Erythroblast (primary cell): ENCODE measurements at regions not wholly inside any gene's neighbourhood (a gene's known extent, or its start where the extent isn't known, plus 50 kb on each side); places are given as distances from the start of the nearest gene placed in this dataset.
A peak's percentile ranks its signal among the peaks of the same experiment; 100 is the strongest.

Experiments
- DNase-seq, 2 experiments: peaks; one replicate each; lab custom pipeline; 2025; lab: John Stamatoyannopoulos, UW
- GATA1 ChIP-seq: IDR thresholded peaks from 2 replicates; pipeline ENCODE4 v1.6.1; 2011; ENCODE audit warnings: low read depth, mild to moderate bottlenecking, control low read depth, low read length, moderate library complexity
- POLR2A ChIP-seq: IDR thresholded peaks from 2 replicates; pipeline ENCODE4 v1.6.1; 2011; ENCODE audit warnings: mild to moderate bottlenecking, low read length

GRCh38 chr11:86193297-86194095, 51.1 kb upstream of the EED start:
- DNase-seq = peak; percentile 87 to 91
- TF ChIP-seq GATA1 (no peak), POLR2A (no peak)

DNA sequence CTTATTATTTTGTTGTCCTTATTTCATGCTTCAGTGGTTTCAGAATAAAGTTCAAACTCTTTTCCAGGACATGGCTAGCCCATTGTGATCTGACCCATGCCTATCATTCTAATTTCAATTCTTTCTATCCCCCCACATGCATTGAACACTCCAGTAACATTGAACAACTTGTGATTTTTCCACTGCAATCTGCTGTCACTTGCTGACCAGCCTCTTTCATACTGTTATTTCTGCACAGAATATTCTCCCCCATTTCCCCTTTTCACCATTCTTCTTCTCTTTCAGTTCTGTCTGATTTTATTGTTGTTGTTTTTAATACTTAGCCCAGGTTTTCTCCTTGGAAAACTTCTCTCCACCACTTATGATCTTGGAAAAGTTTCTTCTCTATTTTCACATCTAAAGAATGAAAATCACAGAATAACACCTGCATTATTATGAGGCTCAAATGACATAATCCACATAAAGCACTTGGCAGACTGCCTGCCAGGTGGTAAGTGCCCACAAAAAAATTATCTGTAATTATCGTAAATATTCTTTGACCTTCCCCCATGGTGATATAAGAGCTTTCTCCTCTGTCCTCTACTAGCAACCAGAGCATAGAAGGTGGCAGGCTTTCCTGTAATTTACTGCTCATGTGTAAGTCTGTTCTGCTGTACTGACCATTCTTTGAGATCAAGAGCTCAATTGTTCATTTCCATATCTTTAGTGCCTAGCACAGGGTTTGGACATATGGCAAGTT, 51.9 kb upstream of the EED start:
- no peak for DNase-seq
- no peak for TF ChIP-seq POLR2A
- no peak for TF ChIP-seq GATA1

GRCh38 chr11:86191874-86192273, 52.7 kb upstream of the EED start:
- no peak for DNase-seq
- TF ChIP-seq GATA1 (no peak), POLR2A (no peak)

DNA sequence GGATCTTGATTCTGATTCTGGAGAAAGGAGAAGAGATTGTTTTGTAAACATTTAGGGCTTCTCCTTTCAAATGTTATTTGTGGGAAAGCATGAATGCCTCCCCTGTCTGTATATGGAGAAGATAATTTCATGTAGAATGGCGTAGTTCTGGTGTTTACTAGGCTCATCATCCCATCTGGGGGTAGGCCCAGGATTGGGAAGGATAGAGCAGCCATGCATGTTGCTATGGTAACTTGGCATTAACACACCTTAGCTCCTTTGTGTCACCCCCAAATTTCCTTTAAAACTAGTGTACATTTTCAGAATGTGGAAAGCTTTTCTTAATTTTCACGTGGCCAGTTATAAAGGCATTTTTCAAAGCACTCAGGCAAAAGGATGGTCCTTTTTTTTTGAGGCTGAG, 57.5 kb upstream of the EED start:
- TF ChIP-seq POLR2A = no peak
- TF ChIP-seq GATA1 = no peak
- no peak for DNase-seq

DNA sequence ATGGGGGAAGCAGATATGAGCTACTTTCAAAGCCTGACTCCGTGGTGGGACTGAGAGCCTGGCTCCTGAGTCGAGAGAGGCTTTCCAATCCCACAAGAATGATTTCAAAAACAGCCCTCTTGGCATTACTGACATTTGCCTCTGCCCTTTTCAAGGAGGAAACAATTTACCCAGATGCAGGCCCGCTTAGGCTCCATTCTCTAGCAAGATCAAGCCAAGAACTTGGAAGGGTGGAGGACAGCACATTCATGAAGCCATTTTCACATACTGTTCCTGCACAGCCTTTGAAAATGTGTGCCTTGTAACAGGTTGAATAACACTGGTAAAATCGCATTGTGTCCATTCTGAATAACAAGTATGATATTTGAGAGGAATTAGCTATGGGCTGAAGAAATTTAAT, 58.2 kb upstream of the EED start:
- TF ChIP-seq GATA1 (no peak), POLR2A (no peak)
- DNase-seq = no peak

DNA sequence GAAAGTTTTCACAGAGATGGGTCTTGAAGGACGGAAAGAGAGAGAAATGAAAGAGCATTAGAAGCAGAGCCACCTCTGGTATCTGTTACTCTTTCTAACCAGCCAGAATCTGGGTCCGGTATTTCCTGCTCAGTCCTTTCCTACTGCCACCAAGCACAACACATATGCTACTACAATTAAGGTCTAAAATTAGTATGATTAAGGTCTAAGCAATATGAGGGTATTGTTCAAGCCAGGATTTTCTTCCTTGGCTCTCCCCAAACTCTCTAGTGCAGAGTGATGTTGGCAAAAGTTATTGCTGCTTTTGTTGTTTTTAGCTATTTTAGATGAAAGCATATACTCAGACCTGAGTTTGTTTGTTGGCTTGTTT, 59.2 kb upstream of the EED start:
- DNase-seq = no peak
- TF ChIP-seq POLR2A = no peak
- TF ChIP-seq GATA1 = no peak

GRCh38 chr11:86184728-86185380, 59.7 kb upstream of the EED start:
- no peak for DNase-seq
- TF ChIP-seq POLR2A = no peak
- no peak for TF ChIP-seq GATA1

GRCh38 chr11:86183694-86184093, 60.9 kb upstream of the EED start:
- TF ChIP-seq GATA1 = no peak
- TF ChIP-seq POLR2A = no peak
- DNase-seq = peak; percentile 58 to 82

GRCh38 chr11:86182976-86183584, 61.5 kb upstream of the EED start:
- peak; percentile 75 to 86 for DNase-seq
- no peak for TF ChIP-seq GATA1
- TF ChIP-seq POLR2A = no peak

GRCh38 chr11:86181379-86181778, 63.2 kb upstream of the EED start:
- DNase-seq = no peak
- TF ChIP-seq GATA1 = no peak
- no peak for TF ChIP-seq POLR2A

DNA sequence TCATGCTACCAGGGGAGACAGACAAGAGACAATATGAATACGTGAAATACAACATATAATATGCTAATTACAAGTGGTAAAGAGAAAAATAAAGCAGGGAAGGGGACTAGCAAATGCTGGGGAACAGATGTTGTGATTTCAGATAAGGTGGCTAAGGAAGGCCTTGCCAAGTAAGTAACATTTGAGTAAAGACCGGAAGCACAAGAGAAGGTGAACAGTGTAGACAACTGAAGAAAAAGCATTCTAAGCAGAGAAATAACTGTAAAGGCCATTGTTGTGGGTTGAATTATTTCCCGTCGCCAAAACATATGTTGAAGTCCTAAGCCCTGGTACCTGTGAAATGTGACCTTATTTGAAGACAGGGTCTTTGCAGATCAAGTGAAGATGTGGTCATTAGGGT, 63.7 kb upstream of the EED start:
- DNase-seq = no peak
- TF ChIP-seq POLR2A (no peak), GATA1 (no peak)

DNA sequence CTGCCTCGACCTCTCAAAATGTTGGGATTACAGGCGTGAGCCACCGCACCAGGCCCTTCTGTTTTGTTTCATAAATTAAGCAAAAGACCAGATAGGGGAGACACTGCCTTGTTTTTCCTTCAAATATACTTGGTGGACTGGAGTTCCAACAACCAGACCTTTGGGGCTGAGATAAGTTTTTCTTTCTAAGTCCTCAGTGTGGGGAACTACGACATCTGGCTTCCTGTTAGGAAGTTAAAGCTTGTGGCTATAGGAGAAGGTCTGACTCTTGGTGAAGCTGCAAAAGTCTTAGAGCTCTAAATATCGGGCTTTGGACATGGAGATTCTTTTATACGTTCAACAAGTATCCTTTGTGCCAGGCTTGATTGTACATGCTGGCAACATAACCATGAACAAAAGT, 64.1 kb upstream of the EED start:
- TF ChIP-seq POLR2A = no peak
- no peak for TF ChIP-seq GATA1
- no peak for DNase-seq

GRCh38 chr11:86179646-86180064, 64.9 kb upstream of the EED start:
- TF ChIP-seq POLR2A (no peak), GATA1 (no peak)
- DNase-seq = no peak

DNA sequence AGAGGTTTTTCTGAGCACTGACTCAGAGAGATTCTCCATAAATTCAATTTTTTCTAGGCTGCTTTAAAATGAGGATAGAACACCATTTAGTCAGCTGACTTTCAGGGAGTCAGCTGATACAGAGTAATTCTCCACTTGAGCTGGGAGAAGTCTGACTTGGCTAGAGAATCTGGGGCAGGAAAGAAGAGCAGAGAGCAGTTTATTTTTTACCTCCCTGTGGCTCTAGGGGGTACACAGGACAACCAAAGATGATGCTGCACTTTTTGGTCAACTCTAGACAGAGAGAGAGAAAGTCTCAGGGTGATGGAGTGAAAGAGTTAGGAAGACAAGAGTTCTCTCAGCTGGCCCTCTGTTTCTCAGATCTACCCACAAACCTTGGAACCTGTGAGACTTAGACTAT, 67.3 kb upstream of the EED start:
- peak; percentile 80 to 85 for DNase-seq
- TF ChIP-seq POLR2A (no peak), GATA1 (no peak)
